Ovary (tissue), 3 donors: ENCODE measurements at regions not wholly inside any gene's neighbourhood (a gene's known extent, or its start where the extent isn't known, plus 50 kb on each side); places are given as distances from the start of the nearest gene placed in this dataset.

Source experiments
- CTCF ChIP-seq, 3 donors: fragments of 450-650 bp in 2 of 3; fragments of 200-600 bp in 1 of 3; IDR thresholded peaks; one replicate each; pipeline versions ENCODE4 v1.5.1 to v1.8.0; 2016 to 2022; ENCODE audit warnings: antibody characterized with exemption in 3 of 3, mild to moderate bottlenecking in 1 of 3
- EP300 ChIP-seq: sonication (generic); formaldehyde crosslinking; IDR thresholded peaks from one replicate; pipeline ENCODE4 v1.6.1; 2017; ENCODE audit warnings: antibody characterized with exemption
- POLR2A ChIP-seq: fragments of 450-650 bp; IDR thresholded peaks from one replicate; pipeline ENCODE4 v1.6.1; 2017; ENCODE audit warnings: antibody characterized with exemption, mild to moderate bottlenecking, moderate library complexity
- donor health status: DM: no; HTN: no; CAD: no.

GRCh38 chr14:105907276-105907675 lies 380.9 kb downstream of the TMEM121 start:
- no peak for TF ChIP-seq CTCF (IDR thresholded peaks at IDR 0.05)
- no peak for TF ChIP-seq EP300
- TF ChIP-seq POLR2A, result no peak
